A673 (cell line): ENCODE measurements at regions not wholly inside any gene's neighbourhood (a gene's known extent, or its start where the extent isn't known, plus 50 kb on each side); places are given as distances from the start of the nearest gene placed in this dataset.

ENCODE experiments used
- EZH2 ChIP-seq: fragments of 200-600 bp; sonication (generic); IDR thresholded peaks from 2 replicates; pipeline ENCODE4 v1.6.1; 2017; ENCODE audit warnings: borderline replicate concordance, low read depth, mild to moderate bottlenecking, mixed read lengths, antibody characterized with exemption, low read length; ENCODE audit not compliant: poor library complexity, severe bottlenecking
- TF ChIP-seq, protein P1 (sequence below): fragments of 300-800, 200-600 bp; sonication (generic); conservative IDR thresholded peaks from 2 replicates; pipeline ENCODE4 v1.5.1; 2017; ENCODE audit warnings: low read depth, mild to moderate bottlenecking, antibody characterized with exemption, low read length, moderate library complexity, mixed read lengths

DNA sequence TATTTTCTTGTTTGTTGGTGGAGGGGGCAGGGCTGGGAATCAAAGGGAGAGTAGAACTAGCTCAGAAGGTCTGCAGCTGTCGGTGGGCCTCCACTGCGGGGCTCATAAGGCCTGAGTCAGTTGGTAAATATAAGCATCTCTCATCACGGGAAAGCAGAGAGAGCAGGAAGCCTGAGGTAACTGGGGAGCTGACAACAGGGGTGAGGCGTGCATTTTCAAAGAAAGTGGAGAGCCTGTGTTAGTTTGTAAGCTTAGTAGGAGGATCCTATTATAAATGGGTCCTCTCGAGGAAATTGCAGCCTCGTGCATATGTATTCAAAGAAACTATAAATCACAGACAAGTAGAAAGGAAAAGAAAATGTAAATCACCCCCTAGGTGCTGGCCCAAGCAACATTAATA, 221.0 kb upstream of the CDH13 start:
- TF ChIP-seq, protein P1, sequence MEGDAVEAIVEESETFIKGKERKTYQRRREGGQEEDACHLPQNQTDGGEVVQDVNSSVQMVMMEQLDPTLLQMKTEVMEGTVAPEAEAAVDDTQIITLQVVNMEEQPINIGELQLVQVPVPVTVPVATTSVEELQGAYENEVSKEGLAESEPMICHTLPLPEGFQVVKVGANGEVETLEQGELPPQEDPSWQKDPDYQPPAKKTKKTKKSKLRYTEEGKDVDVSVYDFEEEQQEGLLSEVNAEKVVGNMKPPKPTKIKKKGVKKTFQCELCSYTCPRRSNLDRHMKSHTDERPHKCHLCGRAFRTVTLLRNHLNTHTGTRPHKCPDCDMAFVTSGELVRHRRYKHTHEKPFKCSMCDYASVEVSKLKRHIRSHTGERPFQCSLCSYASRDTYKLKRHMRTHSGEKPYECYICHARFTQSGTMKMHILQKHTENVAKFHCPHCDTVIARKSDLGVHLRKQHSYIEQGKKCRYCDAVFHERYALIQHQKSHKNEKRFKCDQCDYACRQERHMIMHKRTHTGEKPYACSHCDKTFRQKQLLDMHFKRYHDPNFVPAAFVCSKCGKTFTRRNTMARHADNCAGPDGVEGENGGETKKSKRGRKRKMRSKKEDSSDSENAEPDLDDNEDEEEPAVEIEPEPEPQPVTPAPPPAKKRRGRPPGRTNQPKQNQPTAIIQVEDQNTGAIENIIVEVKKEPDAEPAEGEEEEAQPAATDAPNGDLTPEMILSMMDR = no peak
- no peak for TF ChIP-seq EZH2
